ENCODE measurements at regions not wholly inside any gene's neighbourhood (a gene's known extent, or its start where the extent isn't known, plus 50 kb on each side); places are given as distances from the start of the nearest gene placed in this dataset.

- Mint-ChIP-seq H3K4me3 (no peak overlapping the region), H3K9me3 (no peaks in the 10 kb centered on the region), H3K27ac (no peak overlapping the region), H3K36me3 (ENCODE audit: low read depth) (no peaks in the 10 kb centered on the region), H3K27me3 (peaks cover 4% of the 10 kb centered on the region), H3K4me1 (no peaks in the 10 kb centered on the region)
- DNase-seq, result no peak
- CTCF ChIA-PET, result no interaction called here
- POLR2A ChIA-PET, result no interaction called here
- intact Hi-C loops (cut with micrococcal nuclease), result no loop called here
- TF ChIP-seq CTCF (IDR thresholded peaks at IDR 0.05), result no peak
- no peak for ATAC-seq (ENCODE audit: low read depth)
Observed at GRCh38 chr7:97659363-97660045, 72.4 kb upstream of the TAC1 start.

DNA sequence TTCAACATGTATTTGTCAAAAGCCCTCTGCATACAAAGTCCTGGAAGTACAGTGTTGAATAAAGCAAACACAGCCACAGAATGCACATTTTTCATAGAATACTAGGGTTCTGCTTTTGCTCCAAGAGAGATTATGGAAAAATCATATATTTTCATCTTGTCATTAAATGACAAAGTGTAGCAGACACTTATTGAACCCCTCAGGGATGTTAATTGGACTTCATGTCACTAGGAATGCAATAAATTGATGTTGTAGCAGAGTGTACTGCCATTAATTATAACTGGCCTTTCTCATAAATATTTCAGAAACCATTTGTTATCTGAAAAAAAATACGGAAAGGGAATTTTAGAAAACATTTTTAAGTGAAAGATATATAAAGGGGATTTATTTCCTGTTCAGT, 64.5 kb upstream of the TAC1 start:
- ATAC-seq (ENCODE audit: low read depth) (no peak), DNase-seq (no peak)
- intact Hi-C loops (cut with micrococcal nuclease), result no loop called here
- ChIA-PET POLR2A (no interaction called here), CTCF (no interaction called here)
- Mint-ChIP-seq H3K27ac (no peak overlapping the region), H3K9me3 (no peaks in the 10 kb centered on the region), H3K4me3 (no peak overlapping the region), H3K36me3 (ENCODE audit: low read depth) (no peaks in the 10 kb centered on the region), H3K27me3 (peaks cover 2% of the 10 kb centered on the region), H3K4me1 (no peaks in the 10 kb centered on the region)
- TF ChIP-seq CTCF (IDR thresholded peaks at IDR 0.05), result no peak

- H3K36me3 Mint-ChIP-seq (ENCODE audit: low read depth), result no peaks in the 10 kb centered on the region
- POLR2A ChIA-PET, result no interaction called here
- no peak for ATAC-seq (ENCODE audit: low read depth)
Observed at GRCh38 chr7:97671571-97671970, 60.3 kb upstream of the TAC1 start.

DNA sequence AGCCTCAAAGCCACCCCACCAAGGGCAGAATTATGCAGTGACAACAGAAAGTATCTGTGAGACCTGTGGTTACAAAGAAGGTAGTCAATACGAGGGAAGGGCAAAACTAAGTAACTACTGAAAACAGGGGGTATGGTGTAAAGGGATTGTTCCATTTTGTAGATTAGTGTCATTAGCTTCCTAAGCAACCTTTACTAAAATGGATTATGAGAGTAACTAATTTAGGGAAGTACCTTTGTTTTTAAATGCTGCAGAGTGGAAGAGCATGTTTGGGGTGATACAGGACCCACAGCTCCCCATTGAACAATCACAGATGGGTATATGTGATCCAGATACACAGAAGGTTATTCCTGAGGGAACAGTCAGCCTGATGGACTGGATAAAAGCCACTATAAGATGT, 51.3 kb upstream of the TAC1 start:
- Mint-ChIP-seq H3K4me1 (no peaks in the 10 kb centered on the region), H3K27me3 (no peaks in the 10 kb centered on the region), H3K27ac (no peak overlapping the region), H3K36me3 (ENCODE audit: low read depth) (no peaks in the 10 kb centered on the region), H3K4me3 (no peak overlapping the region), H3K9me3 (no peaks in the 10 kb centered on the region)
- ATAC-seq (ENCODE audit: low read depth) (no peak), DNase-seq (no peak)
- intact Hi-C loops (cut with micrococcal nuclease), result no loop called here
- ChIA-PET POLR2A (no interaction called here), CTCF (no interaction called here)
- no peak for TF ChIP-seq CTCF (IDR thresholded peaks at IDR 0.05)

More at GRCh38 chr7:97671571-97671970, 60.3 kb upstream of the TAC1 start:
- H3K4me1 Mint-ChIP-seq, result no peaks in the 10 kb centered on the region
- intact Hi-C loops (cut with micrococcal nuclease), result no loop called here
- TF ChIP-seq CTCF (IDR thresholded peaks at IDR 0.05), result no peak
- no peak for DNase-seq
- H3K9me3 Mint-ChIP-seq, result no peaks in the 10 kb centered on the region
- no peak overlapping the region for H3K27ac Mint-ChIP-seq
- H3K27me3 Mint-ChIP-seq, result peaks cover 2% of the 10 kb centered on the region
- H3K4me3 Mint-ChIP-seq, result no peak overlapping the region
- CTCF ChIA-PET, result no interaction called here

All from activated B cell treated with CpG ODN at 0.5 μM for 24 hours (primary cell).